WTC11 (cell line): ENCODE measurements at regions not wholly inside any gene's neighbourhood (a gene's known extent, or its start where the extent isn't known, plus 50 kb on each side); places are given as distances from the start of the nearest gene placed in this dataset.

Source experiments
- NFE2L1 ChIP-seq: sonication (generic); formaldehyde crosslinking; IDR thresholded peaks from 2 replicates; pipeline ENCODE4 v1.8.1; 2023; ENCODE audit warnings: missing genetic modification reagents
- TF ChIP-seq, protein P1 (sequence below): fragments of 200-600 bp; IDR thresholded peaks from 2 replicates; pipeline ENCODE4 v1.8.0; 2022; ENCODE audit warnings: antibody characterized with exemption

DNA sequence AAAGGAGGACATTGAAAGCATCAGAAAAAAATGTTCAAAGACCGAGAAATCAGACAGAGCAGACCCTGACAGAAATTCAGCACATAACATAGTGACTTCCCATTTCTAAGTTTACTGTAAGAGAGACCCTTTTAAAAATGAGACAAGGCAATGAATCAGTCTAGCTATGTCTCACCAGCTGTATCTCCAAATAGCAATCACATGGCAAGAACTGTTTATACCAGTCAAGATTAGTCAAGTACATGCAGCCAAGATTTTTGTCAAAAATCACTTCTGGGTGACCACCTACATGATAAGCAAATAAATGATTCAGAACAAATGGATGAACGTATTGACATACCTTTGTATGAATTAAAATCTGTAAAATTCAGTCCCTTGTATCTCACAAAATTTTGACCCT lies 138.0 kb downstream of the DTWD1 start:
- TF ChIP-seq, protein P1, sequence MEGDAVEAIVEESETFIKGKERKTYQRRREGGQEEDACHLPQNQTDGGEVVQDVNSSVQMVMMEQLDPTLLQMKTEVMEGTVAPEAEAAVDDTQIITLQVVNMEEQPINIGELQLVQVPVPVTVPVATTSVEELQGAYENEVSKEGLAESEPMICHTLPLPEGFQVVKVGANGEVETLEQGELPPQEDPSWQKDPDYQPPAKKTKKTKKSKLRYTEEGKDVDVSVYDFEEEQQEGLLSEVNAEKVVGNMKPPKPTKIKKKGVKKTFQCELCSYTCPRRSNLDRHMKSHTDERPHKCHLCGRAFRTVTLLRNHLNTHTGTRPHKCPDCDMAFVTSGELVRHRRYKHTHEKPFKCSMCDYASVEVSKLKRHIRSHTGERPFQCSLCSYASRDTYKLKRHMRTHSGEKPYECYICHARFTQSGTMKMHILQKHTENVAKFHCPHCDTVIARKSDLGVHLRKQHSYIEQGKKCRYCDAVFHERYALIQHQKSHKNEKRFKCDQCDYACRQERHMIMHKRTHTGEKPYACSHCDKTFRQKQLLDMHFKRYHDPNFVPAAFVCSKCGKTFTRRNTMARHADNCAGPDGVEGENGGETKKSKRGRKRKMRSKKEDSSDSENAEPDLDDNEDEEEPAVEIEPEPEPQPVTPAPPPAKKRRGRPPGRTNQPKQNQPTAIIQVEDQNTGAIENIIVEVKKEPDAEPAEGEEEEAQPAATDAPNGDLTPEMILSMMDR, result no peak
- TF ChIP-seq NFE2L1 (CRISPR knock-in tag), result no peak
